Colonic mucosa (tissue), 4 donors: ENCODE measurements at regions not wholly inside any gene's neighbourhood (a gene's known extent, or its start where the extent isn't known, plus 50 kb on each side); places are given as distances from the start of the nearest gene placed in this dataset.

ENCODE experiments used
- DNase-seq: peaks from one replicate; pipeline ENCODE4 v3.0.0-alpha.2; 2020
- H3K27ac ChIP-seq: fragments of 200-600 bp; one replicate; pipeline ENCODE4 v1.8.0; 2021
- H3K27me3 ChIP-seq: fragments of 200-600 bp; one replicate; pipeline ENCODE4 v1.8.0; 2021
- H3K36me3 ChIP-seq: fragments of 200-600 bp; one replicate; pipeline ENCODE4 v1.8.0; 2021
- H3K4me1 ChIP-seq: fragments of 200-600 bp; one replicate; pipeline ENCODE4 v1.8.0; 2021; ENCODE audit warnings: mild to moderate bottlenecking
- H3K4me3 ChIP-seq: fragments of 200-600 bp; one replicate; pipeline ENCODE4 v1.8.0; 2021
- H3K9ac ChIP-seq, 2 donors: one replicate each; pipeline ENCODE4 v1.7.0; 2013; ENCODE audit warnings: control low read depth in 2 of 2, low read depth in 2 of 2, low read length in 2 of 2
- H3K9me3 ChIP-seq: fragments of 200-600 bp; one replicate; pipeline ENCODE4 v1.8.0; 2021
- intact Hi-C: fragments of 100-400 bp; cut with DNase I; formaldehyde crosslinking; loops from one replicate; pipeline ENCODE4 v1.14.1; 2022
- TF ChIP-seq, protein P1 (sequence below): fragments of 200-600 bp; IDR thresholded peaks from one replicate; pipeline ENCODE4 v1.8.0; 2022; ENCODE audit warnings: antibody characterized with exemption, mild to moderate bottlenecking
- donor health status: healthy.
- donor health status: DM: no; HTN: no; CAD: no.
- donor health status: DM: no; HTN: no; CAD: no.

DNA sequence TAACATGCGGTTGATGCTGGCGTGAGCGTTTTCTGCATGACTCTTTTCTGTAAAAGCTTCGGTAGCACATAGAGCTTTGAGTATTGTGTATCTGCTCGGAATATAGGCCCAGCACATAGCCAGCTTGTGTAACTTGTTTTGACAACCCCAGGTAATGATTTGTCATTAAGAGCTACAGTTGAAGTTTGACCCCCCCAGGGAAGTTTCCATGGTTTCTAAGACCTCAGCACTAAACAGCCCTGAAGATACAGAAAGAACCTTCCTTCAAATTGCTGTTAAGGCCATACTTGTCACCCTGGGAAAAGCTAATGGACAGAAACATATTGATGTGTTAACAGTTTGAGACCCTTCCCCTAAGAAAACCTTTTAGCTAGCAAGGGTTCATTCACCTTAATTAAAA, 380.7 kb downstream of the PRDM2 start:
- intact Hi-C loops = no loop called here
- no peaks in the 10 kb centered on the region for H3K36me3 ChIP-seq
- TF ChIP-seq, protein P1, sequence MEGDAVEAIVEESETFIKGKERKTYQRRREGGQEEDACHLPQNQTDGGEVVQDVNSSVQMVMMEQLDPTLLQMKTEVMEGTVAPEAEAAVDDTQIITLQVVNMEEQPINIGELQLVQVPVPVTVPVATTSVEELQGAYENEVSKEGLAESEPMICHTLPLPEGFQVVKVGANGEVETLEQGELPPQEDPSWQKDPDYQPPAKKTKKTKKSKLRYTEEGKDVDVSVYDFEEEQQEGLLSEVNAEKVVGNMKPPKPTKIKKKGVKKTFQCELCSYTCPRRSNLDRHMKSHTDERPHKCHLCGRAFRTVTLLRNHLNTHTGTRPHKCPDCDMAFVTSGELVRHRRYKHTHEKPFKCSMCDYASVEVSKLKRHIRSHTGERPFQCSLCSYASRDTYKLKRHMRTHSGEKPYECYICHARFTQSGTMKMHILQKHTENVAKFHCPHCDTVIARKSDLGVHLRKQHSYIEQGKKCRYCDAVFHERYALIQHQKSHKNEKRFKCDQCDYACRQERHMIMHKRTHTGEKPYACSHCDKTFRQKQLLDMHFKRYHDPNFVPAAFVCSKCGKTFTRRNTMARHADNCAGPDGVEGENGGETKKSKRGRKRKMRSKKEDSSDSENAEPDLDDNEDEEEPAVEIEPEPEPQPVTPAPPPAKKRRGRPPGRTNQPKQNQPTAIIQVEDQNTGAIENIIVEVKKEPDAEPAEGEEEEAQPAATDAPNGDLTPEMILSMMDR = no peak
- no peak for DNase-seq
- H3K9ac ChIP-seq = no peak overlapping the region
- H3K9me3 ChIP-seq = no peaks in the 10 kb centered on the region
- no peaks in the 10 kb centered on the region for H3K27me3 ChIP-seq
- H3K4me1 ChIP-seq = no peaks in the 10 kb centered on the region
- no peak overlapping the region for H3K4me3 ChIP-seq
- no peak overlapping the region for H3K27ac ChIP-seq

DNA sequence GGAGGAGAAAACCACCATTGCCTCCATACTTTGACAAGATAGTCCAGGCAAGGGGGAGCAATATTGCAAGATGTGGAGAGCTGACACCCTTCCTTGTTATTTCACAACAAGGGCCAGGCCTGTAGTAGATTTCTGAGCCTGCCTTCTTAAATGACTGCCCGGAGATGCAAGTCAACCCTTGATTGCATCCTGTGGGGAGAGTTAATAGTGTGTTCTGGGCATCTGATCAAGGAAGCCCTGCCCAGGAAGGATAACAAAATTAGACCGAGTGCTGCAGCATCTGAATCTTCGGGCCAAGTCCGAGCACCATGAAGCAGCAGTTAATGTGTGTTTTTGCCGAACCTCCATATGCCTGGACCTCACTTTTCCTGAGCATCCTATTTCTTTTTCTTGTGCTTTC, 382.3 kb downstream of the PRDM2 start:
- H3K4me1 ChIP-seq = no peaks in the 10 kb centered on the region
- no peak overlapping the region for H3K9ac ChIP-seq
- no peaks in the 10 kb centered on the region for H3K36me3 ChIP-seq
- no peaks in the 10 kb centered on the region for H3K27me3 ChIP-seq
- no peak for DNase-seq
- intact Hi-C loops = no loop called here
- TF ChIP-seq, protein P1 = no peak
- H3K27ac ChIP-seq = no peak overlapping the region
- no peak overlapping the region for H3K4me3 ChIP-seq
- no peaks in the 10 kb centered on the region for H3K9me3 ChIP-seq

DNA sequence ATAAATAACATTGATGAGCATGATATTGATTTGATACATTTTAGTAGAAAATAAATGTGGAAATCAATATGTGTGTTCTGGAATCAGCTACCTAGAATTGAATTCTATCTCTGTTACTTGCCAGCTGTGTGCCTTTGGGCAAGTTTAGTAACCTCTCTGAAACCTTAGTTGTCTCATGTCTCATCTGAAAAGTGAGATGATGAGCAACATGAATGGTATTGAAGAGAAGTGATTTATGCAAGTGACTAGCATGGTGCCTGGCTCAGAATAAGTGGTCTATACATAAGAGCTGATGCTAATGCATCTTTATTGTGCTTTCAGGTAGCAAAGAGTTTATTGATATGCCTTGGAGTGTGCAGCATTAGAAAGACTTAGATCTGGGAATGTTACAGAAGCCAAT, 383.3 kb downstream of the PRDM2 start:
- Histone ChIP-seq H3K4me3 (no peak overlapping the region), H3K36me3 (no peaks in the 10 kb centered on the region), H3K27me3 (no peaks in the 10 kb centered on the region), H3K27ac (no peak overlapping the region), H3K9ac (no peak overlapping the region), H3K4me1 (no peaks in the 10 kb centered on the region), H3K9me3 (no peaks in the 10 kb centered on the region)
- intact Hi-C loops = no loop called here
- DNase-seq = no peak
- TF ChIP-seq, protein P1 = no peak

GRCh38 chr1:14083706-14084105, 383.7 kb downstream of the PRDM2 start:
- Histone ChIP-seq H3K27ac (no peak overlapping the region), H3K27me3 (no peaks in the 10 kb centered on the region), H3K4me1 (no peaks in the 10 kb centered on the region), H3K9me3 (no peaks in the 10 kb centered on the region), H3K4me3 (no peak overlapping the region), H3K9ac (no peak overlapping the region), H3K36me3 (no peaks in the 10 kb centered on the region)
- intact Hi-C loops = no loop called here
- no peak for DNase-seq
- TF ChIP-seq, protein P1 = no peak

DNA sequence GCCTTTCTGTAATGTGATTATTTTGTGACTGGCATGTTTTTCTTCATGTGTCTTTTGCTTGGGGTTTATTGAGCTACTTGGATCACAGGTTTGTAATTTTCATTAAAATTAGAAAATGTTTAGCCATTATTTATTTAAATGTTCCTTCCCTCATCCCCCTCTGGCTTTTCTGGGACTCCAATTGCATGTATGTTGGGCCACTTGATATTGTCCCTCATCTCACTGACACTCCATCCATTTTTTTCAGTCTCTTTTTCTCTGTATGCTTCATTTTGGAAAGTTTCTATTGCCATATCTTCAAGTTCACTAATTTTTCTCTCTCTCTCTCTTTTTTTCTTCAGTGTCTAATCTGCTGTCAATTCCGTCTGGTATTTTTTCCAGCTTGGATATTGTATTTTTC, 390.1 kb downstream of the PRDM2 start:
- H3K36me3 ChIP-seq = no peaks in the 10 kb centered on the region
- DNase-seq = no peak
- no peak overlapping the region for H3K9ac ChIP-seq
- no peak overlapping the region for H3K27ac ChIP-seq
- no peaks in the 10 kb centered on the region for H3K9me3 ChIP-seq
- H3K27me3 ChIP-seq = no peaks in the 10 kb centered on the region
- H3K4me1 ChIP-seq = no peaks in the 10 kb centered on the region
- intact Hi-C loops = no loop called here
- TF ChIP-seq, protein P1 = no peak
- no peak overlapping the region for H3K4me3 ChIP-seq

GRCh38 chr1:14090531-14090930, 390.5 kb downstream of the PRDM2 start:
- no peak for DNase-seq
- H3K4me1 ChIP-seq = no peaks in the 10 kb centered on the region

More at GRCh38 chr1:14090531-14090930, 390.5 kb downstream of the PRDM2 start:
- no peak overlapping the region for H3K9ac ChIP-seq
- H3K27ac ChIP-seq = no peak overlapping the region
- TF ChIP-seq, protein P1 = no peak
- H3K36me3 ChIP-seq = no peaks in the 10 kb centered on the region
- no peak overlapping the region for H3K4me3 ChIP-seq
- no peaks in the 10 kb centered on the region for H3K27me3 ChIP-seq
- H3K9me3 ChIP-seq = no peaks in the 10 kb centered on the region
- intact Hi-C loops = no loop called here
